ENCODE measurements at regions not wholly inside any gene's neighbourhood (a gene's known extent, or its start where the extent isn't known, plus 50 kb on each side); places are given as distances from the start of the nearest gene placed in this dataset.

DNA sequence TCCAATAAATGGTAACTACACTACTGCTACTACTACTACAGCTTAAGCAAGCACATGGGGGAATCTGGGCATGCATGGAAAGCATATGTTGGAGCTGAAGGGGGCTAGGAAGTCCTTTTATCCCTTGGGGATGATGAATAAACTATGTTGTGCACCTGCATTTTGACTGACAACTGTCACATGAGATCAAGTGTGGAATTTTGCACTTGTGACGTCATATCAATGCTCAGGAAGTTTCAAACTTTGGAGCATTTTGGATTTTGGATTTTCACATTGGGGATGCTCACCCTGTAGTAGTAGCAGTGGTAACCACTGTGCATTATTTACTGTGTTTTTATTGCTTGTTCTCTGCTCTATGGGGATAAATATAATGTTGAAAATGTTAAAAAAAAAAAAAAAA is 100.5 kb upstream of the SMAD1 start:
- TF ChIP-seq, protein P1, sequence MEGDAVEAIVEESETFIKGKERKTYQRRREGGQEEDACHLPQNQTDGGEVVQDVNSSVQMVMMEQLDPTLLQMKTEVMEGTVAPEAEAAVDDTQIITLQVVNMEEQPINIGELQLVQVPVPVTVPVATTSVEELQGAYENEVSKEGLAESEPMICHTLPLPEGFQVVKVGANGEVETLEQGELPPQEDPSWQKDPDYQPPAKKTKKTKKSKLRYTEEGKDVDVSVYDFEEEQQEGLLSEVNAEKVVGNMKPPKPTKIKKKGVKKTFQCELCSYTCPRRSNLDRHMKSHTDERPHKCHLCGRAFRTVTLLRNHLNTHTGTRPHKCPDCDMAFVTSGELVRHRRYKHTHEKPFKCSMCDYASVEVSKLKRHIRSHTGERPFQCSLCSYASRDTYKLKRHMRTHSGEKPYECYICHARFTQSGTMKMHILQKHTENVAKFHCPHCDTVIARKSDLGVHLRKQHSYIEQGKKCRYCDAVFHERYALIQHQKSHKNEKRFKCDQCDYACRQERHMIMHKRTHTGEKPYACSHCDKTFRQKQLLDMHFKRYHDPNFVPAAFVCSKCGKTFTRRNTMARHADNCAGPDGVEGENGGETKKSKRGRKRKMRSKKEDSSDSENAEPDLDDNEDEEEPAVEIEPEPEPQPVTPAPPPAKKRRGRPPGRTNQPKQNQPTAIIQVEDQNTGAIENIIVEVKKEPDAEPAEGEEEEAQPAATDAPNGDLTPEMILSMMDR (conservative IDR thresholded peaks at IDR 0.05), result no peak
- TF ChIP-seq EZH2 (IDR thresholded peaks at IDR 0.05; ENCODE audit: low read depth), result no peak
